Lower leg skin (tissue), 4 donors: ENCODE measurements at regions not wholly inside any gene's neighbourhood (a gene's known extent, or its start where the extent isn't known, plus 50 kb on each side); places are given as distances from the start of the nearest gene placed in this dataset.

Experiments
- DNase-seq, 2 donors: peaks; one replicate each; pipeline ENCODE4 v3.0.0-alpha.2; 2019; ENCODE audit warnings: low spot score in 2 of 2
- H3K4me3 ChIP-seq: fragments of 200-600 bp; sonication (generic); 2 replicates; pipeline ENCODE4 v1.5.1; 2017; ENCODE audit warnings: mild to moderate bottlenecking, low read depth; ENCODE audit not compliant: poor library complexity, severe bottlenecking
- CTCF ChIP-seq, 3 donors: fragments of 450-650 bp; IDR thresholded peaks; one replicate each; pipeline ENCODE4 v1.5.1; 2016; ENCODE audit warnings: antibody characterized with exemption in 3 of 3, mild to moderate bottlenecking in 3 of 3, moderate library complexity in 2 of 3
- POLR2A ChIP-seq, 2 donors: fragments of 450-650 bp; IDR thresholded peaks; one replicate each; pipeline ENCODE4 v1.6.1; 2016 to 2017; ENCODE audit warnings: antibody characterized with exemption in 2 of 2, mild to moderate bottlenecking in 1 of 2, moderate library complexity in 1 of 2
- WGBS, 2 donors: methylation state at CpG; one replicate each; pipeline ENCODE4 v1.1.5; 2018; 5-methylcytosine and 5-hydroxymethylcytosine counted together
- intact Hi-C: fragments of 100-400 bp; cut with DNase I; formaldehyde crosslinking; loops from one replicate; pipeline ENCODE4 v1.15.0; 2023; ENCODE audit warnings: low total_unique reads

GRCh38 chr10:125451319-125451718 lies 231.6 kb downstream of the TEX36 start:
- intact Hi-C loops, result no loop called here
- H3K4me3 ChIP-seq, result no peak overlapping the region
- 80 to 84% methylated on average over 10 of the region's 10 CpGs for WGBS, 2 donors
- no peak for TF ChIP-seq POLR2A (IDR thresholded peaks at IDR 0.05)
- no peak for TF ChIP-seq CTCF (IDR thresholded peaks at IDR 0.05)
- no peak for DNase-seq

DNA sequence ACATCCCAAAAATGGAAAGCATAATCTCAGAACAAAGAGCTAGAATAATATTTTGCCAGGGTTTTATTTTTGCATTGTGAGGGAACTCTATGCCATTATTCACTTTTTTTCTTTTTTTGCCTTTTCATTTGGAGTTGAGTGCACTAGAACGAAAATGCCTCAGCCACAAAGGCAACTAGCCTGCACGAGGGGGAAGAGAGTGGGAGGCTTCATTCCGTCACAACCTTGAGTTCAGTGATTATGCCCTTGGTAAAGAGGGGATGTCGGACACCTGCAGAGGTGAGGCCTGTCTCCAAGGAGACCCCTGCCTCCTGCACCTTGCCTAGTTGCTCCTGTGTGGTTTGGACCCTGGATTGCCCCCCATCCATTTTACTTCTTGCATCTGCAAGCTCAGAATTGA lies 232.7 kb downstream of the TEX36 start:
- no peak overlapping the region for H3K4me3 ChIP-seq
- intact Hi-C loops, result no loop called here
- DNase-seq, result no peak
- 82% methylated on average over 4 of the region's 4 CpGs for WGBS, 2 donors
- no peak for TF ChIP-seq CTCF (IDR thresholded peaks at IDR 0.05)
- TF ChIP-seq POLR2A (IDR thresholded peaks at IDR 0.05), result no peak

- TF ChIP-seq POLR2A (IDR thresholded peaks at IDR 0.05) (no peak), CTCF (IDR thresholded peaks at IDR 0.05) (no peak)
- H3K4me3 ChIP-seq, result no peak overlapping the region
- no peak for DNase-seq
- intact Hi-C loops, result no loop called here
- 90 to 94% methylated on average over 9 of the region's 9 CpGs for WGBS, 2 donors
These were observed 233.4 kb downstream of the TEX36 start for GRCh38 chr10:125449571-125449970.

DNA sequence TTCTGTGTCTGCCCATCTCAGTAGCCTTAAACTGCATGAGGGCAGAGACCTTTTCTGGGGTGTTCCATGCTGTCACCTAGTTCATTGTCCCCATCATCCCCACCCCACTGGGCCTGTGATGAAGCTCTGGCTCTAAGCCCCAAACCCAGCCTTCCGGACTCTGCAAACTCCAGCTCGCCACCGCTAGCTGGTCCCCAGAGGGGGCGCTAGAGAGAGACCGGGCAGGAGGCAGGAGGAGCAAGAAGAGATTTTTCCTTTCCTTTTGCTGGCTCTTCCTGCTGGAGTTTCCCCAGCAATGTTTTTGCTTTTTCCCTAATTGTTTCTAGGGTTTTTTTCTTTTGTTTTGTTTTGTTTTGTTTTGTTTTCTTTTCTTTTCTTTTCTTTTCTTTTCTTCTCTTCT lies 234.4 kb downstream of the TEX36 start:
- intact Hi-C loops, result no loop called here
- WGBS, 2 donors, result 20 to 23% methylated on average over 5 of the region's 5 CpGs
- no peak overlapping the region for H3K4me3 ChIP-seq
- no peak for DNase-seq
- TF ChIP-seq POLR2A (IDR thresholded peaks at IDR 0.05), result no peak

GRCh38 chr10:125444790-125445189 lies 238.2 kb downstream of the TEX36 start:
- intact Hi-C loops, result no loop called here
- 76 to 91% methylated on average over 9 of the region's 9 CpGs for WGBS, 2 donors
- no peak for DNase-seq

DNA sequence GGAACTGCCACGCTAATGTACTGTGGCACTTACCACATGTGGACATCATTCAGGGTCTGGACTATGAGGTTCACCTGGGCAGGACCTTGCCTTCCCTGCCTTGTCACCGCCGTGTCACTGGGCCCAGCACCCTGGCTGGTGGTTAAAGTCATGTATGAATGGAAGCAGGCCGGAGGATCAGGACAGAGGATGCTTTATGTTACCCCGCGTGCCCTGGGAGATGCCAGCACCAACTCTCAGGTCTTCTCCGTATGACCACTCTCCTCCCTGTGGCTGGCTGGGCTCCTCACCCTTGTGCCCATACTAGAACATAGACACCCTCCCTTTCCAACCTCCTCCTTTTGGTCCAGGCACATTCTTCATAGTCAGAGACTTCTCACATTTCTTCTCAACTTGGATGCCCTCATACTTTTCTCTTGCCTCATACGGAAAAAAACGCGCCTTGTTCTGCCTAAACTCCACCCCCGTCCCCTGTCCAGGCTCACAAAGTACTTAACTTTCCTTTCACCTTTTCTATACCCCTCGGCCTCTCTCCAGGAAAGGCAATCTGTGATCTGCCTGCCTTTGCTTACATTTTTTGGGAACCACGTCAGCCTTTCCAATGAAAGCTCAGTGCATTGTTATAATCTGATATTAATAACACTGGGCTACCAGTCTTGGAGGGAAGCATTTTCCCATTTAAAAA lies 240.0 kb downstream of the TEX36 start:
- 74 to 83% methylated on average over 13 of the region's 13 CpGs for WGBS, 2 donors
- intact Hi-C loops, result no loop called here
- H3K4me3 ChIP-seq, result no peak overlapping the region
- no peak for DNase-seq
- TF ChIP-seq CTCF (IDR thresholded peaks at IDR 0.05), result no peak
- TF ChIP-seq POLR2A (IDR thresholded peaks at IDR 0.05), result no peak

More at GRCh38 chr10:125444790-125445189, 238.2 kb downstream of the TEX36 start:
- no peak overlapping the region for H3K4me3 ChIP-seq
- TF ChIP-seq CTCF (IDR thresholded peaks at IDR 0.05) (no peak), POLR2A (IDR thresholded peaks at IDR 0.05) (no peak)
